Adipose tissue (tissue), 3 donors: ENCODE measurements at regions not wholly inside any gene's neighbourhood (a gene's known extent, or its start where the extent isn't known, plus 50 kb on each side); places are given as distances from the start of the nearest gene placed in this dataset.
"Not testable (repeated sequence)": the region's sequence is repeated elsewhere in the genome, so short reads cannot be mapped to it uniquely, and the experiment has no call there.

ENCODE experiments used
- H3K27ac ChIP-seq: one replicate; pipeline ENCODE4 v1.5.1; 2013; ENCODE audit warnings: low read depth, low read length
- WGBS, 3 donors: extraction: QIAGEN DNeasy Blood & Tissue Kit; methylation state at CpG; one replicate each; pipeline ENCODE4 v1.1.7; 2013; 5-methylcytosine and 5-hydroxymethylcytosine counted together
- donor health status: healthy with polysubstance abuse.
- donor health status: Bipolar disorder and iron deficiency.
- donor health status: healthy.

GRCh38 chr22:27241430-27242321 lies 559.9 kb downstream of the MN1 start:
- 32 to 73% (median 59%) methylated on average over 8 of the region's 8 CpGs for WGBS, 3 donors
- H3K27ac ChIP-seq: no peak overlapping the region

- no peak overlapping the region for H3K27ac ChIP-seq
- WGBS, 3 donors: 54 to 93% (median 85%) methylated on average over 6 of the region's 6 CpGs
Measured at GRCh38 chr22:27242474-27242873, 559.1 kb downstream of the MN1 start.

- H3K27ac ChIP-seq: no peak overlapping the region
- 45 to 79% (median 76%) methylated on average over 12 of the region's 12 CpGs for WGBS, 3 donors
Measured at GRCh38 chr22:27242917-27243589, 558.5 kb downstream of the MN1 start.

GRCh38 chr22:27244328-27244727 lies 557.2 kb downstream of the MN1 start:
- no peak overlapping the region for H3K27ac ChIP-seq
- WGBS, 3 donors: 88 to 91% (median 91%) methylated on average over 3 of the region's 3 CpGs

GRCh38 chr22:27245056-27245455 lies 556.5 kb downstream of the MN1 start:
- 67 to 83% (median 83%) methylated on average over 10 of the region's 10 CpGs for WGBS, 3 donors
- H3K27ac ChIP-seq: no peak overlapping the region

- WGBS, 3 donors: 95 to 97% (median 95%) methylated on average over 3 of the region's 3 CpGs
- H3K27ac ChIP-seq: no peak overlapping the region
Measured at GRCh38 chr22:27246558-27246957, 555.0 kb downstream of the MN1 start.

- H3K27ac ChIP-seq: no peak overlapping the region
Measured at GRCh38 chr22:27247701-27248434, 553.7 kb downstream of the MN1 start.

GRCh38 chr22:27250418-27250817 lies 551.1 kb downstream of the MN1 start:
- H3K27ac ChIP-seq: no peak overlapping the region
- 74 to 94% (median 92%) methylated on average over 5 of the region's 5 CpGs for WGBS, 3 donors

More at GRCh38 chr22:27247701-27248434, 553.7 kb downstream of the MN1 start:
- 27 to 47% (median 29%) methylated on average over 11 of the region's 11 CpGs for WGBS, 3 donors

- WGBS, 3 donors: 80 to 82% (median 80%) methylated on average over 5 of the region's 5 CpGs
Measured at GRCh38 chr22:27250886-27251285, 550.7 kb downstream of the MN1 start.

GRCh38 chr22:27251563-27251962 lies 550.0 kb downstream of the MN1 start:
- 57 to 88% (median 79%) methylated on average over 2 of the region's 2 CpGs for WGBS, 3 donors
- no peak overlapping the region for H3K27ac ChIP-seq

More at GRCh38 chr22:27250886-27251285, 550.7 kb downstream of the MN1 start:
- H3K27ac ChIP-seq: no peak overlapping the region

GRCh38 chr22:27252282-27253049 lies 549.1 kb downstream of the MN1 start:
- WGBS, 3 donors: 71 to 84% (median 76%) methylated on average over 9 of the region's 9 CpGs
- no peak overlapping the region for H3K27ac ChIP-seq

- H3K27ac ChIP-seq: no peak overlapping the region
- WGBS, 3 donors: 59 to 84% (median 70%) methylated on average over 9 of the region's 9 CpGs
Measured at GRCh38 chr22:27253108-27253902, 548.3 kb downstream of the MN1 start.

- H3K27ac ChIP-seq: not testable (repeated sequence)
- 70 to 86% (median 73%) methylated on average over 5 of the region's 5 CpGs for WGBS, 3 donors
Measured at GRCh38 chr22:27254063-27254462, 547.5 kb downstream of the MN1 start.

GRCh38 chr22:27255580-27255979 lies 546.0 kb downstream of the MN1 start:
- H3K27ac ChIP-seq: no peak overlapping the region
- WGBS, 3 donors: 68 to 81% (median 80%) methylated on average over 3 of the region's 3 CpGs

- no peak overlapping the region for H3K27ac ChIP-seq
- 75 to 90% (median 81%) methylated on average over 5 of the region's 5 CpGs for WGBS, 3 donors
Measured at GRCh38 chr22:27257987-27258386, 543.6 kb downstream of the MN1 start.

GRCh38 chr22:27258616-27259172 lies 542.9 kb downstream of the MN1 start:
- H3K27ac ChIP-seq: no peak overlapping the region
- 58 to 65% (median 62%) methylated on average over 9 of the region's 9 CpGs for WGBS, 3 donors

GRCh38 chr22:27259433-27259832 lies 542.1 kb downstream of the MN1 start:
- WGBS, 3 donors: 64 to 66% (median 65%) methylated on average over 8 of the region's 8 CpGs
- H3K27ac ChIP-seq: no peak overlapping the region
